ENCODE measurements at regions not wholly inside any gene's neighbourhood (a gene's known extent, or its start where the extent isn't known, plus 50 kb on each side); places are given as distances from the start of the nearest gene placed in this dataset.

DNA sequence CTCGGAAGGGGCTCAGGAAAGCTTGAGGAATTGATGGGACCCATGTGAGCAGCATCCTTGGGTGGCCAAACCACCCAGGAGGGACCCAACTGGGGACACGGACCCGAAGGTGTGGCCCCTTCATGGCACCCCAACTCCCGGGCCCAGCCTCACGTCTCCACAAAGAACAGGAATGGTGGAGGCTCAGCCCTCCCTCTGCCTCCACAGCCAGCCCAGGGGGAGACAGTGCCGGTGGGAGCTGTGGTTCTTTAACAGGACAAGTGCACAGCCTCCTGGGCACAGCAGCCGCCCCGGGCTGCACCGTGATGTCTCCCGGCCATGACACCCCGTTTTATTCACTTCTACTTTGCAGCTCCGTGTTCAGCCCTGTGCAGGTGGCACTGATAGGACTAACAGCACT, 587.2 kb downstream of the BRD1 start:
- no peak for TF ChIP-seq POLR2A (IDR thresholded peaks at IDR 0.05)
- TF ChIP-seq CTCF (IDR thresholded peaks at IDR 0.05), result no peak
- H3K36me3 ChIP-seq (replicated peaks in 1 of 2), result no peaks in the 10 kb centered on the region
- H3K4me1 ChIP-seq (replicated peaks in 1 of 2), result no peaks in the 10 kb centered on the region
- H3K27ac ChIP-seq, result no peak overlapping the region
- no peak for DNase-seq
- no peaks in the 10 kb centered on the region for H3K27me3 ChIP-seq
- no peaks in the 10 kb centered on the region for H3K9me3 ChIP-seq (replicated peaks in 1 of 3)
- 64 to 83% (median 75%) methylated on average over 7 to 12 of the region's 12 CpGs for WGBS, 4 donors
- intact Hi-C loops (cut with DNase I), result no loop called here
- H3K4me3 ChIP-seq, result no peak overlapping the region

DNA sequence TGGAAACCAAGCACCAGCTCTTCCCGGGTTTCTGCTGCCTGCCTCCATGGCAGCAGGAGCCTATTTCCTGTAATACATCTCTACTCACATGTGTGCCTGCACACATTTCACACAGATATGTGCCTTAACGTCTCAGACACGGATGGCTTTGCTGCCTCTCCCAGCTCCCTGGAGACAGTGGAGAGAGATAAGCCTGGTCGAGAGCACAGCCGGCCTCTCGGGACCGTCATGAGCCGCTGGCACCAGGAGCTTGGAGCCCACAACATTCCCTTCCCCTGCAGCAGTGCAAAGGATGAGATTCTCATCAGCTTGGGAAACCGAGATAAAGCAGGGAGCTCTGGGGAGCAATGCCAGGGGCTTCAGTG, 587.7 kb downstream of the BRD1 start:
- no peaks in the 10 kb centered on the region for H3K9me3 ChIP-seq (replicated peaks in 1 of 3)
- 60 to 90% (median 65%) methylated on average over 4 to 9 of the region's 9 CpGs for WGBS, 4 donors
- no peaks in the 10 kb centered on the region for H3K36me3 ChIP-seq (replicated peaks in 1 of 2)
- H3K4me1 ChIP-seq (replicated peaks in 1 of 2), result no peaks in the 10 kb centered on the region
- no peak for DNase-seq
- no peak overlapping the region for H3K4me3 ChIP-seq
- H3K27ac ChIP-seq, result no peak overlapping the region
- TF ChIP-seq POLR2A (IDR thresholded peaks at IDR 0.05) (no peak), CTCF (IDR thresholded peaks at IDR 0.05) (no peak)
- no peaks in the 10 kb centered on the region for H3K27me3 ChIP-seq
- intact Hi-C loops (cut with DNase I), result no loop called here

DNA sequence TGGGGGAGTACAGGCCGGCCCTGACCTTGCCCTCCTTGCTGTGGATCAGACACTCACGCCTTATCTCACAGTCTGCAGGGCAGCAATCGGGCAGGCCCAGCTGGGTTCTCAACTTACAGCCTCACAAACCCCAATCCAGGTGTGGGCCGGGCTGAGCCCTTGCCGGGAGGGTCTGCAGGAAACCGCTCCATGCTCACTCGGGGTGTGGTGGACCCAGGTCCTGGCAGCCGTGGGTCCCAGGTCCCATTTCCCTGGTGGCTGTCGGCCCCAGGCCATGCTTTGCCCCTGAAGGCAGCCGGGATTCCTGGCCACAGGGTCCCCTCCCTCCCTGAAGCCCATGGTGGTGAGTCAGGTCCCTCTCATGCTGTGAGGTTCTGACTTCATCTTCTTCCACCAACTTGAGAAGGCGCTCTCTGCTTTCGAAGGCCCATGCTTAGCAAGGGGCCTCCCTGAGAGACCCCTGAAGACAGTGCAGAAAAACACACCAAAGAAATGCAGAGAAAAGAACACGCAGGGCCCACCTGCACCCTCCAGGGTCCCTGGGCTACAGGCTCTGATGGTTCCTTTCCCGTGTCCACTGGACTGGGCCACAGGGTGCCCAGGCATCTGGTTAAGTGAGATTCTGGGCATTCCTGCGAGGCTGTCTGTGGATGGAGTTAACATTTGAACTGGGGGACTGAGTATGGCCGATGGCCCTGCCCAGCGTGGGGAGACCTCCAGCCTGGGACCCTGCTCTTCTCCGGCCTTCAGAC, 588.2 kb downstream of the BRD1 start:
- intact Hi-C loops (cut with DNase I), result no loop called here
- Histone ChIP-seq H3K36me3 (replicated peaks in 1 of 2) (no peaks in the 10 kb centered on the region), H3K9me3 (replicated peaks in 1 of 3) (no peaks in the 10 kb centered on the region), H3K27ac (no peak overlapping the region), H3K4me3 (no peak overlapping the region), H3K27me3 (no peaks in the 10 kb centered on the region), H3K4me1 (replicated peaks in 1 of 2) (no peaks in the 10 kb centered on the region)
- TF ChIP-seq CTCF (IDR thresholded peaks at IDR 0.05) (no peak), POLR2A (IDR thresholded peaks at IDR 0.05) (no peak)
- DNase-seq, result peak in 1 of 7 donors; percentile 25
- WGBS, 4 donors, result 69 to 83% (median 77%) methylated on average over 9 to 18 of the region's 18 CpGs

DNA sequence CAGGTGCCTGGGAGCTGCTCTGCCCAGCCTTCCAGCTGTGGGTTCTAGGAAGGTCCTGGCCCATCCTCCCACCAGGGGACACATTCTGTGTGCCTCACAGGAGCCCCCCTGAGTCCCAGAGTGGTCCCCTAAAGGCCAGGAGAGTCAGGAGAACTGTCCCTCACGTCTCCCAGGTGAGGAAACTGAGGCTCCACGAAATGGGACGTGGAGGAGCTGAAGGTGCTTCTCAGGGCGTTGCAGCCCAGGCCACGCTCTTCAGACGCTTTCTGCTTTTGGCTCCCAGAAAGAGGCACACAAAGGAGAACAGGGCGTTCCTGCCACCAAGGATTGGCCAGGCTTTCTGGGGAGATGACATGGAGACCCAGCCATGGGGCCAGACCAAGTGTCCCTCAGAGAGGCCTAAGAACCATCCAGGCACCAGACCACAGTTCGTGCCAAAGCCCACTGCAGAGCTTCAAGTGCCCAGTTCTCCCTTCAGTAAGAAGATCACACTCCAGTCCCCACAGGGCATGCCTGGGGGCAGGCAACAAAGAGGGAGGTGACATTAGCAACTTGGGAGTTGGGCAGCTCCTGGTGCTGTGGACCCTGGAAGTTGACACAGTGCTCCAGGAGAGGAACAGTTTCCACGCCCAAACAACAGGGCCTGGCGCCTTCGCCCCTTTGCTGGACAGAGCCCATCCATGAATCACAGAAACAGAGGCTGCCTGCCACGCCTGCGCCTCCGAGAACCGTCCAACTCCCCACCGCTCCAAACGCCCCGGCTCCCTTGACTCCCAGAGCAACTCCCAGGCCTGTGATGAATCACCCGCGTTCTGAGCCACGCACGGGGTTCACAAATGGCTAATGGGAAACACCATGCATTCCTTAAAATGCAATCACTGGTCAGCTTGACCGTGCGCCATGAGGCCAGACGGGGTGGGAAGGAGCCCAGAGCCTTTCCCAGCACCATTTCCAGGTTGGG, 589.2 kb downstream of the BRD1 start:
- no peak overlapping the region for H3K27ac ChIP-seq
- H3K27me3 ChIP-seq, result no peaks in the 10 kb centered on the region
- H3K4me3 ChIP-seq, result no peak overlapping the region
- no peaks in the 10 kb centered on the region for H3K36me3 ChIP-seq (replicated peaks in 1 of 2)
- DNase-seq, result peak in 1 of 7 donors; percentile 18
- no peak for TF ChIP-seq POLR2A (IDR thresholded peaks at IDR 0.05)
- TF ChIP-seq CTCF (IDR thresholded peaks at IDR 0.05), result no peak
- H3K4me1 ChIP-seq (replicated peaks in 1 of 2), result no peaks in the 10 kb centered on the region
- 57 to 70% (median 68%) methylated on average over 5 to 25 of the region's 25 CpGs for WGBS, 4 donors
- intact Hi-C loops (cut with DNase I), result no loop called here
- no peaks in the 10 kb centered on the region for H3K9me3 ChIP-seq (replicated peaks in 1 of 3)

Data from adrenal gland (tissue), 9 donors.